Left renal pelvis (tissue), 4 donors: ENCODE measurements at regions not wholly inside any gene's neighbourhood (a gene's known extent, or its start where the extent isn't known, plus 50 kb on each side); places are given as distances from the start of the nearest gene placed in this dataset.

Source experiments
- DNase-seq, 4 donors: peaks; one replicate each; pipeline ENCODE4 v3.0.0-alpha.2; 2013; ENCODE audit warnings: low read depth in 4 of 4, low spot score in 3 of 4

- no peak for DNase-seq
Observed at GRCh38 chr16:85266857-85267256, 154.6 kb upstream of the CIBAR2 start.

DNA sequence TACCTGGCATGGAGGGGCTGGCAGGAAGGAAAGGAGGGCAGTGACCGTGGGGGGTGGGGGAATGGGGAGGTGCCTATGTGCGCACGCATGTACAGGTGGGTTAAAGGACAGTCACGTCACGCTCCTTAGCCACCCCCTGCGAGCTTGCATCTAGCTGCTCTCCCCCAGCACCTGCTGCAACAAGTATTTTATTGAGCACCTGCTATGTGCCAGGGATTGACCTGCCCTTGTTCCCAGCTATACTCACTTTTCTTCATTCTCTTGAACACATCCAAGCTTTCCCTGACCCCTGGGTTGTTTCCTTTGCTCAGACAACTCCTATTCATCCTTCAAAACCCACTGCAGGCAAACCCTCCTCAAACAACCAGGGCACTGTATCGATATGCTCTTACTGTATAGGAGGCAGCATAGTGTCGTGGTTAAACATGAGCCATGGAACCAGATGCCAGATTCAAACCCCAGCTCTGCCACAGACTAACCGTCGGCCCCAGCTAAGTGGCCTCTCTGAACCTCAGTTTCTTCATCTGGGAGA, 155.2 kb upstream of the CIBAR2 start:
- no peak for DNase-seq

DNA sequence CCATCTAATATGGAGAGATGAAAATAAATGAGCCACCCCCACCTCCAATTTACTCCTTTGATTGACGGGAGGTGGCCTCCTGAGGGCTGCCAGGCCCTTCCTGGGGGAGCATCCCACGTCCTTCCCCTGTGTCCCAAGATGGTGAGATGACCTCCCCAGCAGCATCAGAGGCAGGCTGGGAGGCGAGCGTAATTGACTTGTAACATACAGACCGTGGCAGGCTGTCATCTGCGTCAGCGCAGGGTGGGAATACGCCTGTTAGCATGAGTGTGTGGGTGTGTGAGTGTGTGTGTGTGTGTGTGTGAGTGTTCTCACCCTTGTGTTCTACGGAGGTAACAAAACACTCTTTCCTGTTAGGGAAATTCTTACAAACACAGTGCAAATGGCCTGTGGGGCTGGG, 156.9 kb upstream of the CIBAR2 start:
- DNase-seq: no peak

DNA sequence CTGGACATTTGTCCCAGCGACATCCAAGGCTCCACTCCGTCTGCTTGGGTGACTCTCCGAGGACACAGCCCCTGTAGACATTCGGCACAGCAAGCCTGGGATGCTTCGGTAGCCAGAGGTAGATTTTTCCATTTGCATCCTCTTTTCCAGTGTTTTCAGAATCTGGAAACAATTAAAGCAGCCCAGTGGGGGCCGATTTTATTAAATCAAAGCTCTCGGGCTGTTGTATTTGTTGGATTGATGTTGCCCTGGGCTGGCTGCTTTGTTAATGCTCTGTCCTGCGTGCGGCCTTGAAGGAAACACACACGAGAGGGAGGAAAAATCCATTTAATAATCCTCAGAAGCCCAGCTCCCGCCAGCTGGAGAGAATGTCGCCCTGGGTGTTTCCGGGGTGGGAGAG, 158.1 kb upstream of the CIBAR2 start:
- DNase-seq: no peak

DNA sequence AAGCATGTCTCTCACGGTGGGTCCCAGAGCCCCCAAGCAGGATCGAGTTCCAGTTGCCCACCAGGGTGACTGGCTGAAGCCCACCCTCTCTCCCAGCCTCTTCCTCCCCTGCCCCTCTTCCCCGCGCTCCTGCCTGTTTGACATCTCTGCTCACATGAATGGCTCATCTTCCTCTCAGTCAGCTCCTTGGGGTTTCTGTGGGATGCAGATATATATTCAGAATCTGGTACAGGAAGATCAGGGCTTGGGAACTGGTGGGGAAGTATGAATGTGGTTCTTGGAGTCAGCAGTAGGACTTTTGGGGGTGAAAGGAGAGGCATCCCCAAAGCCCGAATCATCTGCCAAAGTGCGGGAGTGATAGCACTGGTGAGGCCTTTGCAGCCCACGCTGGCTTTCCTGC, 158.9 kb upstream of the CIBAR2 start:
- DNase-seq: no peak

GRCh38 chr16:85273293-85273692, 161.0 kb upstream of the CIBAR2 start:
- DNase-seq: no peak

DNA sequence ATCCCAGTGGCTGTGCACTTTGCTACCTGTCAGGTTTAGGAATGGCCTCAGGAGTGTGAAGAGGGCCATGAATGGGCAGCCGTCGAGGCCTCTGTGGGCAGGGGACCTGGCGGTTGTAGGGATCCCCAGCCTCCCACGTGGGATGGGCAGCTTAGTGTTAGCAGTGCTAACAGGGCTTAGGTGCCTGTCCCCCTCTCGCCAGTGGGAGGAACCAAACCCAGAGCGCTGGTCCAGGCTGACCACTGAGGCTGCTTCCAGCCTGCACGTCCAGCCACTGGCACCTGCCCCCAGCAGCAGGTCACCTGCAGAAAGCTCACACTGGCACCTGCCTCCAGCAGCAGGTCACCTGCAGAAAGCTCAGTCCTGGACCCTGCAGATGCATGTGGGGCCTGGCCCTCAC, 162.2 kb upstream of the CIBAR2 start:
- DNase-seq: no peak

GRCh38 chr16:85274924-85275323, 162.7 kb upstream of the CIBAR2 start:
- DNase-seq: no peak

GRCh38 chr16:85275533-85276249, 163.4 kb upstream of the CIBAR2 start:
- no peak for DNase-seq

GRCh38 chr16:85276258-85276657, 164.0 kb upstream of the CIBAR2 start:
- DNase-seq: no peak

DNA sequence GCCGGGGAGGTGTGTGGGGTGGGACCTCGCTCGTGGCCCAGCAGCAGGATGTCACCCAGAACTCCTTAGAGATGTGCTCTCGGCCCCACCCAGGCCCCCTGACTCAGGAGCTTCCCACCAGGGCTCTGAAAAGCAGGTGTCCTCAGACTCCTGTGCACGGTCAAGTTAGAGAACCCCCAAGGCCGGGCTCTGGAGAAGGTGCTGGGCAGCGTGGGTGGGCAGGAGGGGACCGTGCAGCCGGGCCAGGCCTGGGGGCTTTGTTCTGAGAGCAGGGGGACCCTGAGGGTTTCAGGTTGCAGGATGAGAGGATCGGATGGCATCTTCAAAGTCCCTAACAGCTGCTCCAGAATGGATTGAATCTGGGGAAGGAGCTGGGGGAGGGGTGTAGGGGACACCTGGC, 164.4 kb upstream of the CIBAR2 start:
- no peak for DNase-seq

- DNase-seq: no peak
Observed at GRCh38 chr16:85278839-85279238, 166.6 kb upstream of the CIBAR2 start.

DNA sequence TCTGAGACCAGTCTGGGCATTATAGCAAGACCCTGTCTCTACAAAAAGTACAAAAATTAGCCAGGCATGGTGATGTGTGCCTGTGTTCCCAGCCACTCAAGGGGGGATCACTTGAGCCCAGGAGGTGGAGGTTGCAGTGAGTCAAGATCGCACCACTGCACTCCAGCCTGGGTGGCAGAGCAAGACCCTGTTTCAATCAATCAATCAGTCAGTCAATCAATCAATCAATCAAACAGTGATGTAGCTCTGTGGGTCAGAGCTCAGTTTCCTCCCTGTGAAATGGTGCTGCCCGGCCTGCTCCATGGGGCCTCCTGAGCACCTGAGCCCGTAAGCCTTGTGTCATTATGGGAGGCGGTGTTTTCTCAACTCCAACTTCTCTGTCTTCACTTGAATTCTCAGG, 167.1 kb upstream of the CIBAR2 start:
- no peak for DNase-seq

DNA sequence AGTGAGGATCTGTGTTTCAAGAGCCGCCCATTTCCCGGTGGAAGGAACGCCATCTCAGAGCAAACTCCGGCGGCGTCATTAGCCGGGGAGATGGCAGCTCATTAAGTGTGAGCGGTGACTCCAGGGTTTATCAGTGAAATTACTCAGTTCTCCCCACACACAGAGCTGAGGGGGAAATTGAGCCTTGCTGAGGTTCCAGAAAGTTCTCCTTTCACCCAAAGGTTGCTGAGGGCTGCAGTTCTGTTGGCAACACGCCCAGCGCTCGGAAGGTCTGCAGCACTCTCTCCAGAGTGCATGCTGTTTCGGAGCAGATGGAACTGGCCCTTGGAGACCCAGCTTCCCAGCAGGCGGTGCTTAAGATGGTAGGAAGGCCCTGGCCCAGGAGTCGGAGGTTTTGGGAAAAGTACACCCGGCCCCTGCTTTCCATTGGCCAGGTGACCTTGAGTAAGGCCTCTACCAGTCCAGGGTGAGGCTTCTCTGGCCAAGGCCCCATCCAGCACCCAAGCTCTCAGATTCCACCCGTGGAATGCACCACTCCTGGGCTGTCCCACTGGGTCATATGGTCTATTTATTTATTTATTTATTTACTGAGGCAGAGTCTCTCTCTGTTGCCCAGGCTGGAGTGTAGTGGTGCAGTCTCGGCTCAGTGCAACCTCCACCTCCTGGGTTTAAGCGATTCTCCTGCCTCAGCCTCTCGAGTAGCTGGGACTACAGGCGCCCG, 167.7 kb upstream of the CIBAR2 start:
- no peak for DNase-seq

DNA sequence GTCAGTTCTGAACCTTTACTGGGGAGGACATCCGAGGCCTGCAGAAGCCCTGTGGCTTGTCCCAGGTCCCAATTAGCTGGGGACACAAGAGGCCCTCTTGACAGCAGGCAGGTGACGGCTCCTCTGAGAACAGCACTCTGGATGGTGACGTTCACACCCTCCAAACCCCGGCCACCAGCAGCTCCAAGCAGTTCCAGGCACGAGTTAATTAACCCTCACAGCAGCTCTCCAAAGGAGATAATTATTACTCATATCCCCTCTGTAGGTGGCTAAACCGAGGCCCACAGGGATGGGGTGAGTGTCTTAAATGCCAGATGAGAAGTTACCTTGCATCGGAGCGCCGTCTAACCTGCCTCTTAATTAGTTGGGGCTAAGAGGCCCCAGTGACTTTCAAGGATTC, 168.9 kb upstream of the CIBAR2 start:
- no peak for DNase-seq

DNA sequence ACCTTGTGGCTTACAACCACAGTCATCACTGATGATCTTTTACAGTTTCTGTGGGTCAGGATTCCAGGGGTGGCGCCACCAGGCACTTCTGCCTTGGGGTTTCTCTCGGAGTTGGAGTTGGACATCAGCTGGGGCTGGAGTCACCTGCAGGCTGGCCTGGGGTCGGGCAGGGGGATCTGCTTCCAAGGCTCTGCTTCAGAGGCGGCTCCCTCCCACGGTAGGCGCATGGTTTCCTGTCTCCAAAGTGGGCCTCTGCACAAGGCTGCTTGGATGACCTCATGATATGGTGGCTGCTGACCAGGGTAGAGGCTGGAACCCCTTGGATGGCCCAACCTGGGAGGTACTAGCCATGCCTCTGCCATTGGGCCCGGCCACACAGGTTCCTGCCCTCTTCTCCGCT, 170.6 kb upstream of the CIBAR2 start:
- DNase-seq: no peak

DNA sequence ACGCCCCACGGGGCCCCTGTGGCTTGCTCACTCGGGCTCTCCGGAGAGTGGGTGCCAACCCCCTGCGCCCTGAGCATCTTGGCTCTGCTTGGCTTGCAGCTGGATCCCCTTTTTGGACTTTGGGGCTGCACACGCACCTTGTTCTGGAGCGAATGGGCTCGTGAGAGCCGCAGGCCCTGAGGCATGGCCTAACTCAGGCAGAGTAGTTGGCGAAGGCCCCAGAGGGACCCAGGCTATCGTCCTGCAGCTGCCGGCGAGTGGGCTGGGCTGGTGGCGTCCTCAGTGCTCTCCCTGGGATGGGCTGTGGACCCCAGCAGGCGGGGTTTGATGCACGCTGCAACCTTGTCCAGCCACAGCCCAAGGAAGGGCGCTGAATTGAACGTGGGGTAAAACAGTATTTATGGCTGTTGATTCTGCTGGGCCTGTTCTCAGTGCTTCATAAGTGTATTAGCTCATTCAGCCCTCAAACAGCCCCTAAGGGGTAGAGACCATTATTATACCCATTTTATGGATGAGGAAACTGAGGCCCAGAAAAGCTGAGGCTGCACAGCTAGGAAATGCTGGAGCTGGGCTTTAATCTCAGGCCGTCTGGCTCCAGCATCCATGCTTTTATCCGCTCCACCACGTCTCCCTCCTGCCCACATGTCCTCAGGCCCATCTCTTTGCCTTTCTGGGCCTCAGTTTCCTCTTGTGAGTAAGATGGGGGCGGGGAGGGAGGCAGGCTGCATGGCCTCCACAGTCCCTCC, 171.2 kb upstream of the CIBAR2 start:
- no peak for DNase-seq

GRCh38 chr16:85284141-85284817, 172.0 kb upstream of the CIBAR2 start:
- DNase-seq: no peak

GRCh38 chr16:85285681-85286065, 173.4 kb upstream of the CIBAR2 start:
- DNase-seq: no peak

DNA sequence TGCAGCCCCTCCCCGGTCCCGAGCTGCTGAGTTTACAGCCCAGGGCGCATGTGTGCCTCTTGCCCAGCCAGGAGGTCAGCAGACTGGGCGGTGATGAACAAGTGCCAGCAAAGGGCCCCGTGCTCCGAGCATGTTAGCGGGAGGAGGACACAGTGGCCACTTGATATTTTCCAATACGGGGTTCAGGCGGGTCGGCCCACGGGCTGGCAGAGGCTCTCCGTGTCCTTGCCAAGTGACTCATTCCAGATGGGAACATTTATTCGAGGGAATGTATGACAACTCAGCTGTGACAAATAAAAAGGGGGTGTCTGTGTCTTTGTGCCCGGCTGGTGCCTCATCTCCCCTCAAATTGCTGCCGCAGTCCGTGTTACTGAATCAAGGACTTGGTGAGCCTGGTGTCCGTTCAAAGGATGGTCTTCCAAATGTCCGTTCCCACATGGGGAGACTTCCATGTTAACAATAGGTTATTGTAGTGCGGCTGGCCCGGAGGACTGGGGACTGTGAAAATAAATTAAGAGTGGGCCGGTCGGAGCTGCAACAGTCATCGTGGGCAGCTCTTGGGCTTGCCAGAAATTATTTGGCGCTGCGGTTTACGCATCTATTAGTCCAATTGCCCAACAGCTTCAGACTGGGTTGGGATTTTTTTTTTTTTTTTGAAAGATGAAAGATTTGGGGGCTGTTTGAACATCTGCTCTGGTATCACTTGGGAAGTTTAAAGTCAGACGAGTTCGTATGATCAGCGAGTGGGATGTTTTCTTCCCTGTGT, 174.0 kb upstream of the CIBAR2 start:
- no peak for DNase-seq
